ENCODE measurements at regions not wholly inside any gene's neighbourhood (a gene's known extent, or its start where the extent isn't known, plus 50 kb on each side); places are given as distances from the start of the nearest gene placed in this dataset.
"Not testable (repeated sequence)": the region's sequence is repeated elsewhere in the genome, so short reads cannot be mapped to it uniquely, and the experiment has no call there.

DNA sequence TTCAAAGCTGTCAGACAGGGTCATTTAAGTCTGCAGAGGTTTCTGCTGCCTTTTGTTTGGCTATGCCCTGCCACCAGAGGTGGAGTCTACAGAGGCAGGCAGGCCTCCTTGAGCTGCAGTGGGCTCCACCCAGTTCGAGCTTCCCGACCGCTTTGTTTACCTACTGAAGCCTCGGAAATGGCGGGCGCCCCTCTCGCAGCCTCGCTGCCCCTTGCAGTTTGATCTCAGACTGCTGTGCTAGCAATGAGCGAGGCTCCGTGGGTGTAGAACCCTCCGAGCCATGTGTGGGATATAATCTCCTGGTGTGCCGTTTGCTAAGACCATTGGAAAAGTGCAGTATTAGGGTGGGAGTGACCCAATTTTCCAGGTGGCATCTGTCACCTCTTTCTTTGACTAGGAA, 471.7 kb downstream of the RAB38 start:
- TF ChIP-seq EZH2phosphoT487 (IDR thresholded peaks at IDR 0.05; ENCODE audit: borderline replicate concordance, low read length); EZH2 (IDR thresholded peaks at IDR 0.05; ENCODE audit: low read length, unreplicated experiment): not testable (repeated sequence)
- TF ChIP-seq, protein P1, sequence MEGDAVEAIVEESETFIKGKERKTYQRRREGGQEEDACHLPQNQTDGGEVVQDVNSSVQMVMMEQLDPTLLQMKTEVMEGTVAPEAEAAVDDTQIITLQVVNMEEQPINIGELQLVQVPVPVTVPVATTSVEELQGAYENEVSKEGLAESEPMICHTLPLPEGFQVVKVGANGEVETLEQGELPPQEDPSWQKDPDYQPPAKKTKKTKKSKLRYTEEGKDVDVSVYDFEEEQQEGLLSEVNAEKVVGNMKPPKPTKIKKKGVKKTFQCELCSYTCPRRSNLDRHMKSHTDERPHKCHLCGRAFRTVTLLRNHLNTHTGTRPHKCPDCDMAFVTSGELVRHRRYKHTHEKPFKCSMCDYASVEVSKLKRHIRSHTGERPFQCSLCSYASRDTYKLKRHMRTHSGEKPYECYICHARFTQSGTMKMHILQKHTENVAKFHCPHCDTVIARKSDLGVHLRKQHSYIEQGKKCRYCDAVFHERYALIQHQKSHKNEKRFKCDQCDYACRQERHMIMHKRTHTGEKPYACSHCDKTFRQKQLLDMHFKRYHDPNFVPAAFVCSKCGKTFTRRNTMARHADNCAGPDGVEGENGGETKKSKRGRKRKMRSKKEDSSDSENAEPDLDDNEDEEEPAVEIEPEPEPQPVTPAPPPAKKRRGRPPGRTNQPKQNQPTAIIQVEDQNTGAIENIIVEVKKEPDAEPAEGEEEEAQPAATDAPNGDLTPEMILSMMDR (conservative IDR thresholded peaks at IDR 0.05; ENCODE audit: low read depth, low read length): not testable (repeated sequence)

Measured in PC-3 (cell line).